Glomerular visceral epithelial cell (primary cell): ENCODE measurements at regions not wholly inside any gene's neighbourhood (a gene's known extent, or its start where the extent isn't known, plus 50 kb on each side); places are given as distances from the start of the nearest gene placed in this dataset.
A peak's percentile ranks its signal among the peaks of the same experiment; 100 is the strongest.

Source experiments
- DNase-seq: peaks from one replicate; pipeline ENCODE4 v3.0.0-alpha.2; 2016; ENCODE audit errors: extremely low spot score

- no peak for DNase-seq
These were observed 98.7 kb upstream of the SLC4A4 start for GRCh38 chr4:71240094-71240493.

DNA sequence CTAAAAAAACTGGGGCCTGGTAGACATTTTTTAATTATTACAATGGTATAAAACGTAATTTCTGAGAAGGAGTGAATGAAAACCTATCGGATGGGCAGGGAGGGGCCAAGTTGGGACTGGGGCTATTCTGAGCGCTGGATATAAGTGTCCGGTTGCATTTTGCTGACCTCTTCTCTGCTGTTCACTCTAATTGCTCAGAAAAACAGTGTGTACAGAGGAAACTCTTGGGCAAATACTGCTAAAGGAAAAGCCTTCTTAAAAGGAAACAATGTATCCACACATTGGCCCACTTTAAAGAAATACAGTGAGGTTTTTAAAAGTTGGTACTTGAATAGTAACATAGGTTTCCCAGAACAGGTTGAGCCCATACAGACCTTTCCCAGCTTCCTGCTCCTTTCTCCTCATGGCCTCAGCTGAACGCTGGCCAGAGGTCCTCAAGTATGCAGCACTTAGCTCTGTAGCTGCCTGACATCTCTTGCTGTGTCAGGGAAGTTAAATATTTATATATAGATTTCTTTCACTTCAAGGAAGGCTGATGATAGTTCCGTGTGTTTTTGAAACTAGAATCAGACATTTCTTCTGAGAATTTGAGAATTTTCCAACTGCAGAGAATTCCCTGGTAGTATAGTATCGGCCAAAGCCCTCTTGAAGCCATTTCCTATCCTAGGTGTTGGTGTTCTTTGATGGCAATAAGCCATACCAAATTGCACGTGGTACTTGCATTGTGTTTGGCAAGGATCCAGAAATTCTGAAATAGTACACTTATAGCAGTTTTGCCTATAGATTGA lies 97.1 kb upstream of the SLC4A4 start:
- DNase-seq: no peak

- DNase-seq: no peak
These were observed 95.6 kb upstream of the SLC4A4 start for GRCh38 chr4:71243091-71243833.

GRCh38 chr4:71247706-71248105 lies 91.1 kb upstream of the SLC4A4 start:
- DNase-seq: no peak

- DNase-seq: no peak
These were observed 87.6 kb upstream of the SLC4A4 start for GRCh38 chr4:71251261-71251660.

DNA sequence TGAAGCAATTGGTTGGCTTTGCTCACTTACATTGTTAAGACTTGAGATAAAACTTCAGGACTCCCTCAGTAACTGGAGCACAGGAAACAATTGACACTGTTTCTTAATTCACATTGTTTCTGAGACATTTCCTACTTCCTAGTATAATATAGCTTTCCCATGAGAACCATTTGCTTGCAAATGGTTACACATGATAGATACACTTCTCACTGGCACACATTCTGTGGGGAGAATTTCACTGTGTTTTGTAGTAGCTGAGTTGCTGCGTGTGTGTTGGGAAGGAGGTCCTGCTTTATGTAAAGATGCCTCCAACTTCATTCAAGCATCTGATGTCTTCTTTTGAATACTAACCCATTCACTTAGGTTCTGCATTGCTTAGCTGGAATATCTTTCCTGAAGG lies 85.3 kb upstream of the SLC4A4 start:
- no peak for DNase-seq

DNA sequence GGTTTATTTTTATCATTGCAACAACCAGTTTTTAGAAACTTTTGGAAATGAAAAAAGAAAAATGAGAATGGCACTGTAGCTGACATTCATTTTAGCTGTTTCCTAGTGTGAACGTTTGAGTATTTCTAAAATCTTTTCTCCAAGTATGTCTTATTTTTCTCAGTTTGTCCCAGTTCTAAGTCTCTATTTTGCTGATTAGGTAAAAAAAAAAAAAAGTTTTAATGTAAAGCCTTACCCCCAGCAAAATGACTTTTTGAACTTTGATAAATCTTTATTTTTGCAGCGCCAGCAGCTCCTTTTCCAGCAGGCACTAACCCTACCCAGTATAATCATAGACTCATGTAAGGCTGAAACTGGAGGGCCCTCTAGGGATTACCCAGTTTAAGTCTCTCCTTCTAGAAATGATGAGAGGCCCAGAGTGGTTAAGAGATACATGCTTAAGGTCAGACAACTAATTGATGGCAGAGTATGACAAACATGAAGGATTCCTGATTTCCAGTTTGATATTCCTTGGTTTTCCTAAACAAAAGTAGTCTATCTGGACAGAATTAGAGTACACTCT lies 84.3 kb upstream of the SLC4A4 start:
- no peak for DNase-seq

DNA sequence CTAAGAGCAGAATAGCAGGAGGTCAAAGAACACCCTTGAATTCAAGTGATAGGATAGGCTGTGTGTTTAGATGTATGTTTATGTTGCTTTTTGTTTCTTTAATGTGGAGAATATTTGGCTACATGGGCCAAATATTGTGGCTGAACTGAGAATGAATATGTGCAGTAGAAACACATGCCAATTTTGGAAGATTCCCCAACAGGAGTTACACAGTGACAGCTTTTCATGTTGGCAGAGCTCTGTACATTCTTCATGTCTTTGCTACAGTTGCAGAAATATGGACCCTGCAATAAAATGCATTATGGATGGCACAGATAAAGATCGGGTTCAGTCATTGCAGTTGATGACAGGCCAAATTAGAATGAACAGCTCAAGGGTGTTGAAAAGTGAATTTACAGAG lies 82.8 kb upstream of the SLC4A4 start:
- no peak for DNase-seq

GRCh38 chr4:71257761-71258160 lies 81.1 kb upstream of the SLC4A4 start:
- DNase-seq: no peak

GRCh38 chr4:71258323-71258722 lies 80.5 kb upstream of the SLC4A4 start:
- DNase-seq: no peak

DNA sequence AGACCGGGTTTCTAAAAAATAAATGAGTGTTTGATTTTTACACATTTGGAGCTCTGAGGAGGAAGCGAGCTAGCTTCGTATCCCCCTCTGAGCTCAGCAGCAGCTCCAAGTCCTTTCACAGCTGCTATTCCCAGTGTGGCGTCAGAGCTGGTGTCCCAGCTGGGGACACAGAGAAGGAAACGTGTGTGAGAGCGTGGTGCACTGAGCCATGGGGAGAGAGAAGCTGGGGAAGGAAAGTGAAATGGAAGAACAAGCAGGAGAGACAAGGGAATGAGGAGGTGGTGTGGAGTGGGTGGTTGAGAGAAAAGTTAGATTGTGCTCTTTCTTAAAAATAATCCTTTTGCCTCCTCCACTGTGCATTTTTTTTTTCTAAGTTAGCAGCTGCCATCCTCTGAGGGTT lies 79.5 kb upstream of the SLC4A4 start:
- no peak for DNase-seq

DNA sequence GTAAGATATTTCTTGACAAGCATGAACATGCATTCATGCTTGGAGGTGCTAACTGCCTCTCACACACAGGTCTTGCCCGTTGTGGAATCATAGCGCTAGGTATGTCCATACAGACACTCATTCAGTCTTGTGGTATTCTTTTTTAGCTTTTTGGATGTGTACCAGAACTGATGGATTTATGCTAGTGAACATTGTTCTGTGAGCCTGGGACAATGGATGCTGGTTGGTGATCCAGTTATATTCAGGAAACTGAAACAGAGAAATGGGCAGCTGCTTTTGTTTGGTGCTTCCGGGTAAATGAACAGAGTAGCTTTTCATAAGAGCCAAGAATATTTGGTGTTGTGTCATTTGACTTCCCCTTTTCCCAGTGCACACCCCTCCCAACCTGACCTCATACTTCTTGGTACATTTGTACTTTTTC lies 78.9 kb upstream of the SLC4A4 start:
- DNase-seq: no peak

- DNase-seq: no peak
These were observed 78.3 kb upstream of the SLC4A4 start for GRCh38 chr4:71260544-71260943.

DNA sequence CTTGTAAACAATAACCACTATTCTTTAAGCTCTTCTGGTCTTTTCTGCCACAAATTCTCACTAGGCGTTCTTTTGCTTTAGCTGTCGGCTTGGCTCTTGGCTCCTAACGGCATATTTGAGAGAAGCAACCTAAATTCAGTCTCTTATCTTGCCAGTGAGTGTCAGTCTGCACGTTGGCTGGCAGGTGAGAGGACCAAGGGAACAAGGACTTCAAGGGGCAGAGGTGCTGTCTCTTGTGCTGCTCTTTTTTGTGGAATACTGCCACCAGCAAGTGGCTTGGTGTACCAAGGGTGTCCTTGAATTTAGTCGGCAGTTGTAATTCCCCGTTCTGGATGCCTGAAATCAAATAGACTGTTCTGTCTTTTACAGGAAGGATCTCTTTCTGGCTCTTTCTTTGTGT lies 77.8 kb upstream of the SLC4A4 start:
- DNase-seq: no peak

GRCh38 chr4:71261633-71262121 lies 77.1 kb upstream of the SLC4A4 start:
- peak; percentile 25 for DNase-seq

DNA sequence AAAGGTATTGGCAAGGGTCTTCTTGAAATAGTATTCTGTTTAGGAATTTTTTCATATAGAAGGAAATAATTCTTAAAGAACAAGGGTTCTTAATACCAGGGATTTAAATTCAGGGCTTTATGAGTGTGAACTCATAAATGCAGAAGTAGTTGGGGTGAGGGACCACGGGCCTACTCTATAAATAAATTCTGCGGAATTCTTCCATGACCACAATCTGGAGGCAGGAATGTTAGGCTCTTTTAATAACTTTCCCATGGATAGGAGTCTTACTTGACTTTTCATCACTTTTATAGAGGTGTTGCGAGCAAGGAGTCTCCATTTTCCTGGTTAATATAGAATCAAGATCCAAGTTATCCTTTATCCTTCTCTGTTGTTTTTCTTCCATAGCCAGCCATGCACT lies 76.7 kb upstream of the SLC4A4 start:
- peak; percentile 38 for DNase-seq

- peak; percentile 58 for DNase-seq
These were observed 72.6 kb upstream of the SLC4A4 start for GRCh38 chr4:71266090-71266794.

DNA sequence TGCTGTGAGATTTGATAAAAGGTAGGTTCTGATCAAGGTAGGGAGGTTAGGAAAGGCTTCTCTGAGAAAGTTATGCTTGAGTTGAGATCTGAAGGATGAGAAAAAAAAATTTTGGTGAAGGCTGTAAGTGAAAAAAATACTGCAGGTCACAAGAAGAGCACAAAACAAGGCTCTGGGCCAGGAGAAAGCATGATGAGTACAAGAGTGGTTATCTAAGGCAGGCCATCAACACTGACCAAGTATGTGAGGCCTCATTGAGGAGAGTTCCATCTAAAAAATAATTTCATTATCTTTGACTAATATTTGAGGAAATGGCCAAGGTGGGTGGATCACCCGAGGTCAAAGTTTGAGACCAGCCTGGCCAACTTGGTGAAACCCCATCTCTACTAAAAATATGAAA lies 71.6 kb upstream of the SLC4A4 start:
- no peak for DNase-seq

DNA sequence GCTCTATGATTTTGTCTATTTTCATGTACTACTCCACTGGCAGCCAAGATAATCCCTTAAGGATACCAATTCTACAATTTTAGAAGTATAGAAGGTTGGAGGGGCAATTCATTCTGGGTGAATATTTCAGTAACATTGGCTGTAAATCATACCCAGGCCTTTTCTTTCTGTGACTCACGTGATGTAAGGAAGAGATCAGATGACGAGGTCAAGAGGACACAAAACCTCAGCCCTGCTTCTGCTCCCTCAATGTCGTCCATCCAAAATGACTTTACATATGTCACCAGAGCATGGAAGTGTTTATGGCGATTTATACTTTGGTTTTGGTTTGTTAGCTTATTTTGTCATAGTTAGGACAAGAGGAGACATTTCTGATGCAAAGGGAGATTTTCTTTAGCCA lies 70.7 kb upstream of the SLC4A4 start:
- peak; percentile 18 for DNase-seq

- DNase-seq: no peak
These were observed 69.6 kb upstream of the SLC4A4 start for GRCh38 chr4:71269233-71269632.

- DNase-seq: peak; percentile 58
These were observed 67.9 kb upstream of the SLC4A4 start for GRCh38 chr4:71270901-71271300.

DNA sequence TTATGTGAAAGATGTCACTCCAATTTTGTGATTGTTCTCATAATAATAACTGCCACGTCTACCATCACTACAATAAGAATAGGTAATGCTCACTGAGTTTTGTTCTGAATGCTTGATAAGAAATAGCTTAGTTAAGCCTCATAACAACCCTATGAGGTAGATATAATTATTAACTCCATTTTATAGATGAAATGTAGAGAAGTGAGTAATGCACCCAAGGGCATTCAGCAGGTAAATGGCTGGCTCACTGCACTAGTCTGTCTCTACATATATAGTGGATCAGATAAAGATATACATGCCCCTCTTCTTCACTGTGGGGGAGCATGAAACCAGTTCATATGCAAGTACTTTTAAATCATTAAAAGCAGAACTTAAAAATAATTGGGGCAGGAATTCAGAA lies 65.8 kb upstream of the SLC4A4 start:
- DNase-seq: peak; percentile 35
